Spinal cord (tissue), 9 donors: ENCODE measurements at regions not wholly inside any gene's neighbourhood (a gene's known extent, or its start where the extent isn't known, plus 50 kb on each side); places are given as distances from the start of the nearest gene placed in this dataset.

Experiments used
- DNase-seq, 6 donors: peaks; one replicate each; pipeline versions ENCODE4 v3.0.0 to v3.0.0-alpha.2; 2013 to 2015; ENCODE audit warnings: low spot score in 6 of 6, low read depth in 4 of 6
- H3K27ac ChIP-seq: one replicate; pipeline ENCODE4 v1.5.1; 2013; ENCODE audit warnings: low read depth, low read length, control low read depth
- H3K27me3 ChIP-seq: one replicate; pipeline ENCODE4 v1.6.1; 2013; ENCODE audit warnings: low read length; ENCODE audit not compliant: control insufficient read depth, insufficient read depth
- H3K36me3 ChIP-seq: one replicate; pipeline ENCODE4 v1.6.1; 2013; ENCODE audit warnings: low read length; ENCODE audit not compliant: control insufficient read depth, insufficient read depth
- H3K4me1 ChIP-seq: one replicate; pipeline ENCODE4 v1.6.1; 2013; ENCODE audit warnings: low read length; ENCODE audit not compliant: control insufficient read depth, insufficient read depth
- H3K4me3 ChIP-seq: one replicate; pipeline ENCODE4 v1.5.1; 2013; ENCODE audit warnings: low read depth, low read length, control low read depth
- H3K9me3 ChIP-seq: one replicate; pipeline ENCODE4 v1.6.1; 2013; ENCODE audit warnings: low read length; ENCODE audit not compliant: control insufficient read depth, insufficient read depth
- WGBS: methylation state at CpG from one replicate; pipeline ENCODE4 v1.1.5; 2013; ENCODE audit warnings: missing lambda C conversion rate; ENCODE audit not compliant: insufficient coverage; 5-methylcytosine and 5-hydroxymethylcytosine counted together
- donor health status: healthy.

DNA sequence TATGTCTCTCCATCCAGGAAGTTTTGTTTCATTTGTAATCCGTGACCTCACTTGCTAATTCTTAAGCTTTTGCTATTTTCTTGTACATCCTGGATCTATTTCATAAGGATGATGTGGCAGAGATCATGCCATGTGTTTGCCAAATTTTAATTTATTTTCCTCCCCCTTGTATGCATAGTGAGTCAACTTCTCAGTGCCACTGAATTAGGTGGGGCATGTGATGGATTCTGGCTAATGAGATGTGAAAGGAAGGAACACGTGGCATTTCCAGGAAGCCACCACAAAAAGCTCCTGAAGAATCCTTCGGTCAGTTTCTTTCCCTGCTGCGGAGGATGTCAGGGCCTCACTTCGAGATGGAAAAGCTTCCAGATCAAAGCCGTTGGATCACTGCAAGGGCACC lies 86.2 kb upstream of the PRL start:
- no peak overlapping the region for H3K4me3 ChIP-seq
- H3K9me3 ChIP-seq, result no peaks in the 10 kb centered on the region
- H3K27me3 ChIP-seq, result no peaks in the 10 kb centered on the region
- WGBS, result 100% methylated on average over 4 of the region's 6 CpGs
- H3K4me1 ChIP-seq, result no peaks in the 10 kb centered on the region
- H3K27ac ChIP-seq, result no peak overlapping the region
- no peaks in the 10 kb centered on the region for H3K36me3 ChIP-seq
- DNase-seq, result no peak

DNA sequence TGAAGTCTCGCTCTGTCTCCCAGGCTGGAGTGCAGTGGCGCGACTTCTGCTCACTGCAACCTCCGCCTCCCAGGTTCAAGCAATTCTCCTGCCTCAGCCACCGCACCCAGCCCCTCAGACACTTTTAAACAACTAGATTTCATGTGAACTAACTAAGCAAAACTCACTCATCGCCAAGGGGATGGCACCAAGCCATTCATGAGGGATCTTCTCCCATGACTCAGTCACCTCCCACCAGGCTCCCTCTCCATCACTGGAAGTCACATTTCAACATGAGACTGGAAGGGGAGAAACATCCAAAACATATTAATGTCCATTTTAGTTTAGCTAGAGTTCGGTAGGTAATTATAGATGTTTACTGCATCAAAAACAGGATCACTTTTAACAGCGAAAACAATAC lies 95.9 kb upstream of the PRL start:
- DNase-seq, result no peak
- WGBS, result 100% methylated on average over 6 of the region's 8 CpGs
- no peaks in the 10 kb centered on the region for H3K36me3 ChIP-seq
- H3K4me1 ChIP-seq, result no peaks in the 10 kb centered on the region
- no peak overlapping the region for H3K27ac ChIP-seq
- H3K27me3 ChIP-seq, result no peaks in the 10 kb centered on the region
- no peaks in the 10 kb centered on the region for H3K9me3 ChIP-seq
- no peak overlapping the region for H3K4me3 ChIP-seq

DNA sequence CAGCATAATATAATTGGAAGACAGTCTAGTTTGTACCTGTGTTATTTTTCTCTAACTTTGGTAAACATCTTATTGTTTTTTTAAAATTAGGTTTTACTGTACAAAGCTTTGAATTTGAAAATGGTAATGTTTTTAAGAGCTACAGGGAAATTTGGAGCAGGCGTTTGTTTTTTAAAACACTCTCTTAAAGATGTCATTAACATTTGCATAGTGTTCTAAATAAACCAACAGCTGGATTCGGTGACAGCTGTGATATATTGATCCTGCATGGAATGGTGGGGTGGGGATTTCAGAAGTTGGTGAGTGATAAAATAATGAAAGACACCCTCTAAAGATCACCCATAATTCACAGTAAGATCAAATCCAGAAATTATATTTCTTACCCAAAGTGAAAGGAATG lies 97.9 kb upstream of the PRL start:
- no peaks in the 10 kb centered on the region for H3K4me1 ChIP-seq
- no peak overlapping the region for H3K27ac ChIP-seq
- H3K9me3 ChIP-seq, result no peaks in the 10 kb centered on the region
- no CpG with 5 or more reads among the region's 2 CpGs for whole genome bisulfite sequencing
- no peak overlapping the region for H3K4me3 ChIP-seq
- no peaks in the 10 kb centered on the region for H3K36me3 ChIP-seq
- no peak for DNase-seq
- H3K27me3 ChIP-seq, result no peaks in the 10 kb centered on the region

DNA sequence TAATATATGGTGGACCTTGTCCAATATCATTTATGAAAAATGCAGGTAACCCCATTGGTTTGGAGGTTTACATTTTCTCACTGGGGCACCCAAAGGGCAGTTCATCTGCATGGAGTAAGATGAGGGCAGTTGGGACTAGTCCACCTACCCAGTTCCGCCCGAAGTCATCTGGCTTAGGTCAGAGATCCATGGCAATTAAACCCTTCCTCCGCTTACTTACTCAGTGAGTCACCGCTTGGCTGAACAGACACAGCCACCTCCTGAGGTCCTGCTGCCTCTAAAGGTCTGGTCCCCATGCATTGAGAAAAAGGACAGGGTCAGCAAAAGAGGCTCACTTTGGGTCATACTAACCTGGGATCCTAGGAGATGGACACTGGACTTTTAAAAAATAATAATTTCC lies 102.9 kb upstream of the PRL start:
- Histone ChIP-seq H3K4me1 (no peaks in the 10 kb centered on the region), H3K4me3 (no peak overlapping the region), H3K36me3 (no peaks in the 10 kb centered on the region), H3K27ac (no peak overlapping the region), H3K27me3 (no peaks in the 10 kb centered on the region), H3K9me3 (no peaks in the 10 kb centered on the region)
- DNase-seq, result no peak
- 96% methylated on average over 4 of the region's 4 CpGs for WGBS

DNA sequence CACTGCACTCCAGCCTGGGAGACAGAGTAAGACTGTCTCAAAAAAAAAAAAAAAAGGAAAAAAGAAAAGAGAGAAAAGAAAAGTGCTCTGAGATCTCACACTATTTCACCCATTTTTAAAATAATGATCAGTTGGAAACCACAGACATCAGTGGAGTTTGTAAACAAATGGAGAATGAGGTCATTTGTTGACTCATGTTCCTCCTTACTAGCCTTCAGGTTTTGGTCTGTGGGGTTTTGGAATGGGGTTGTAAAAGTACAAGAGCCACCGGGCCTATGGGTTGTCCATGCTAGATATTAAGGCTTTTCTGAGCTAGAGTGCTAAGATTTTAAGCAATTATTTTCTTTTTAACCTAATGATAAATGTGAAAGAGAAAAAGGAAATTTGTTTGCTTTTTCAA lies 104.4 kb upstream of the PRL start:
- Histone ChIP-seq H3K36me3 (no peaks in the 10 kb centered on the region), H3K4me3 (no peak overlapping the region), H3K27ac (no peak overlapping the region), H3K27me3 (no peaks in the 10 kb centered on the region), H3K9me3 (no peaks in the 10 kb centered on the region), H3K4me1 (no peaks in the 10 kb centered on the region)
- whole genome bisulfite sequencing, result no CpG with 5 or more reads among the region's 1 CpG
- DNase-seq, result no peak

DNA sequence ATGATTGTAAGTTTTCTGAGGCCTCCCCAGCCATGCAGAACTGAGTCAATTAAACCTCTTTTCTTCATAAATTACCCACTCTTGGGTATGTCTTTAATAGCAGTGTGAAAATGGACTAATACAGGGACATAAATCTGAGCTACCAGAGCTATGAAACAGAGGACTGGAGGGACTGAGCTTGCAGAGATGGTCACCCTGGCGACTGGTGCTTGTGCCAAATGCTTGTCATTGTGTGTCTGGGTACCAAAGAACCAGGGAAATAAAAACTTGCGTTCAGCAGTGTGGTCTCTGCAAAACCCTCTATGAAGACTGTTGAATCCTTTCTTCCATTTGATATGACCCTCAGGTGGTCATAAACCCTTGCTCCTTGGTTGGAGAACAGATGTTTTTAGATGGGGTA lies 105.1 kb upstream of the PRL start:
- WGBS, result 35% methylated on average over 2 of the region's 2 CpGs
- no peaks in the 10 kb centered on the region for H3K36me3 ChIP-seq

DNA sequence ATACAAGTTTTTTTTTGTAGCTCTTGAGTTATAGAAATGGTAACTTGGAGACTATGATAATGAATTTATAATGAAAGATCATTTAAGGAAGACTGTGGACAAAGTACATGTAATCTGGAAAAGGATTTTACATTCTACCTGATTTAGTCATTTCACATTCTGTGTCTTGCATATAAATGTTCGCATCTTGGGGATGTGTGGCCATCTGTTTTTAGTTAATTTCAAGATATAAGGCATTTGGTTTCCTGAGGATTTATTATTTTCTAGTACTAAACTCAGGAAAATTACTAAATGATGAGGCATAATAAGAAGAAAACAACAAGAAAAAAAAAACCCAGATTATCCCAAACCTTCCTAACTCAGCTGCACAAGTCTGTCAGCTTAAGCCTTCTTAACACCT lies 112.7 kb upstream of the PRL start:
- Histone ChIP-seq H3K36me3 (no peaks in the 10 kb centered on the region), H3K27me3 (no peaks in the 10 kb centered on the region), H3K27ac (no peak overlapping the region), H3K4me3 (no peak overlapping the region), H3K4me1 (no peaks in the 10 kb centered on the region), H3K9me3 (no peaks in the 10 kb centered on the region)
- WGBS, result no CpG with 5 or more reads among the region's 1 CpG
- DNase-seq, result no peak

More for the DNA sequence above, 105.1 kb upstream of the PRL start:
- no peak overlapping the region for H3K27ac ChIP-seq
- peak; percentile 21 to 72 (median 46) for DNase-seq
- no peak overlapping the region for H3K4me3 ChIP-seq
- no peaks in the 10 kb centered on the region for H3K9me3 ChIP-seq
- no peaks in the 10 kb centered on the region for H3K4me1 ChIP-seq
- H3K27me3 ChIP-seq, result no peaks in the 10 kb centered on the region

DNA sequence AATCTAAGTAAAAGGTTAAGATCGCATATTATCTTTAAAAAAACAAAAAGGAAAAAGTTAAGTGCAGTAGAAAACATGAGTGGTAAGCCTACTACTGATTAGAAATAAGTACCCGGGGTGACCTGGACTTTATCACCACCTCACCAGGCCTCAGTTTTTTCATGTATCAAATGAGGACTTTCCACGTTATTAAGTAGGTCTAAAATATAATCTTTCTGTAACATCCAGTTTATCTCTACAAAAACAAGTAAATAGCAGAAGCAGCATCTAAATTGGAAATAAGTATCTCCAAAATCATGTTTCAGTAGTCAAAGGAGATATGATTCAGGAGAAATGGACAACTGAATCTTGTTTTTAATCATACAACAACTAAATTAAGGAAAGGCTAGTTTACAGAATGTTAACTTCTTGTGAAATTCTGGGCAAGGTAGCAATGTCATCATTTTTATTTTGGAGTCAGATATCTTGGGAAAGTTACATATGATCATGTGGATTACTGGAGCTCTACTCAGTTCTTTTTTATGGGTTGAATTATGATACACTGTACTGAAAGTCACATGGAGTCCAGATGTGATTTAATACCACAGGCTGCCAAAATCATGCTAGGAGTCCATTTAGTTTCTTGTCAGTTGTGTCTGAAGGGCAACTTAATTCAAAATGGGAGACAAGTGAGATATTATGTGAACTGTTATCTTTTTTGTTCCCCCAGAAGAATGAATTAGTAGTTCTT lies 114.7 kb upstream of the PRL start:
- no peak overlapping the region for H3K27ac ChIP-seq
- H3K4me3 ChIP-seq, result no peak overlapping the region
- no peaks in the 10 kb centered on the region for H3K36me3 ChIP-seq
- no peaks in the 10 kb centered on the region for H3K4me1 ChIP-seq
- H3K27me3 ChIP-seq, result no peaks in the 10 kb centered on the region
- H3K9me3 ChIP-seq, result no peaks in the 10 kb centered on the region
- peak in 1 of 6 donors; percentile 24 for DNase-seq
- WGBS, result no CpG with 5 or more reads among the region's 3 CpGs

DNA sequence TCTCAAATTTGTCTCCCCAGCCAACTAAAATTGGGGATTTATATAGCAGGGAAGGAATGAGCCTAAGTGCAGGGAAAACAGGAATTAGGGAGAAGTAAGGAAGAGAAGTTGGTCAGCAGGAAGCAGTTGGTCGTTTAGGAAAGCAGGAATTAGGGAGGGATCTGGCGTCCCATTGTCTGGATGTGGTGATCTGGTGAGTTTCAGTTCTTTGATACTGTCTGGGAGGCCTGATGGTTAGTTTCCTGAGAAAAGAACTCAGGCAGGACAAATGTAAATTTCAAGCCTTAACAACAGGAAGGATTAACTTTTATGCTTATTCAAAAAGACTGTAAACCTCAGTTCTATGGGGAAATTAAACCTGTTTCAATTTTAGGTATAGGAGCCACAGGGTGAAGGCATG lies 116.2 kb upstream of the PRL start:
- Histone ChIP-seq H3K9me3 (no peaks in the 10 kb centered on the region), H3K4me3 (no peak overlapping the region)
- WGBS, result 54% methylated on average over 2 of the region's 2 CpGs

DNA sequence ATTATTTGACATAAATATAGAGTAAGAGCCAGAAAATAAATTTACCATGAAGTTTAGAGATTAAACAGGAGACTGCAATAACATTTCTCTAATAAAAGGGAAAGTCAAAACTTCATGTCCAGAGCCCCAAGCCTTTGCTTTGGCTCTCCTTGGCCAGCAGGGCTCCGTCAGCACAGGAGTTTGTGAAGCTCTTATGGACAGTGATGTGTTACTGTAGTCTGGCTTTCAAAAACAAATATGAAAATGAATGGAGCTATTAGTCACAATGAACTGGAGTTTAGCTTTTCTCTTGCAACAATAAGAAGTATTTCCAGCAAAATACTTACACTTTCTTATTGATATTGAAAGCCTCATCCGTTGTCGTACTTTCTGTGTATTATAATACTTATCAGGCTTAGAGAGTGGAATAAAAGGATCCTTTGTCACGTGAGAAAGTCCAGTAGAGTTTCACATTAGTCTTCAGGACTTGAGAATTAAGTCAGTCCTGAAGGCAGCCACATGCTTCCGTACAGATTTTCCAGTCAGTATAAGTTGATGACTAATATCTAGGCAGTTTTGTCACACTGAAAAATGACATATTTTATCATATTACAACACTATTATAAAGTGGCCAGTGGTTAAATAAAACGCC lies 117.0 kb upstream of the PRL start:
- no CpG with 5 or more reads among the region's 6 CpGs for WGBS
- H3K4me1 ChIP-seq, result no peaks in the 10 kb centered on the region

More for the DNA sequence above, 116.2 kb upstream of the PRL start:
- H3K36me3 ChIP-seq, result no peaks in the 10 kb centered on the region
- no peaks in the 10 kb centered on the region for H3K4me1 ChIP-seq
- no peak overlapping the region for H3K27ac ChIP-seq
- DNase-seq, result no peak
- no peaks in the 10 kb centered on the region for H3K27me3 ChIP-seq

More for the DNA sequence above, 117.0 kb upstream of the PRL start:
- Histone ChIP-seq H3K36me3 (no peaks in the 10 kb centered on the region), H3K27me3 (no peaks in the 10 kb centered on the region), H3K4me3 (no peak overlapping the region), H3K27ac (no peak overlapping the region), H3K9me3 (peaks cover 7% of the 10 kb centered on the region)
- no peak for DNase-seq
